DMS 273 treated with DMSO at 0.1 percent for 48 hours (cell line): ENCODE measurements at regions not wholly inside any gene's neighbourhood (a gene's known extent, or its start where the extent isn't known, plus 50 kb on each side); places are given as distances from the start of the nearest gene placed in this dataset.
"Not testable (repeated sequence)": the region's sequence is repeated elsewhere in the genome, so short reads cannot be mapped to it uniquely, and the experiment has no call there.

Source experiments
- DNase-seq: peaks from one replicate; lab custom pipeline; 2025; lab: John Stamatoyannopoulos, UW

GRCh38 chr2:7145707-7146106 is 228.5 kb downstream of the RNF144A start:
- DNase-seq, result no peak

- no peak for DNase-seq
These were observed 228.9 kb downstream of the RNF144A start for GRCh38 chr2:7146151-7146550.

- DNase-seq, result no peak
These were observed 237.4 kb downstream of the RNF144A start for GRCh38 chr2:7154656-7155055.

- no peak for DNase-seq
These were observed 244.3 kb downstream of the RNF144A start for GRCh38 chr2:7161501-7161900.

GRCh38 chr2:7165736-7166135 is 248.5 kb downstream of the RNF144A start:
- no peak for DNase-seq

- DNase-seq, result no peak
These were observed 250.7 kb downstream of the RNF144A start for GRCh38 chr2:7167801-7168411.

- DNase-seq, result no peak
These were observed 252.4 kb downstream of the RNF144A start for GRCh38 chr2:7169593-7169992.

GRCh38 chr2:7178996-7179395 is 261.8 kb downstream of the RNF144A start:
- not testable (repeated sequence) for DNase-seq

- DNase-seq, result no peak
These were observed 263.6 kb downstream of the RNF144A start for GRCh38 chr2:7180638-7181370.

GRCh38 chr2:7182525-7182924 is 265.3 kb downstream of the RNF144A start:
- DNase-seq, result no peak

GRCh38 chr2:7189106-7189505 is 271.9 kb downstream of the RNF144A start:
- DNase-seq, result no peak

- DNase-seq, result no peak
These were observed 273.5 kb downstream of the RNF144A start for GRCh38 chr2:7190587-7191324.

GRCh38 chr2:7191932-7192331 is 274.7 kb downstream of the RNF144A start:
- DNase-seq, result peak; percentile 9

- DNase-seq, result no peak
These were observed 276.2 kb downstream of the RNF144A start for GRCh38 chr2:7193457-7193856.

GRCh38 chr2:7194950-7195349 is 277.7 kb downstream of the RNF144A start:
- no peak for DNase-seq

- no peak for DNase-seq
These were observed 279.7 kb downstream of the RNF144A start for GRCh38 chr2:7196883-7197282.

- DNase-seq, result no peak
These were observed 284.6 kb downstream of the RNF144A start for GRCh38 chr2:7201851-7202250.

- peak; percentile 60 for DNase-seq
These were observed 285.9 kb downstream of the RNF144A start for GRCh38 chr2:7203056-7203467.

GRCh38 chr2:7205151-7205830 is 288.1 kb downstream of the RNF144A start:
- DNase-seq, result no peak

GRCh38 chr2:7206111-7206810 is 289.0 kb downstream of the RNF144A start:
- no peak for DNase-seq

GRCh38 chr2:7207631-7208030 is 290.4 kb downstream of the RNF144A start:
- DNase-seq, result no peak
